HG03064 (cell line): ENCODE measurements at regions not wholly inside any gene's neighbourhood (a gene's known extent, or its start where the extent isn't known, plus 50 kb on each side); places are given as distances from the start of the nearest gene placed in this dataset.

ENCODE experiments used
- ATAC-seq: cut with Tn5 transposase; IDR thresholded peaks from one replicate; pipeline ENCODE4 v1.9.1; 2021; ENCODE audit warnings: low read depth; ENCODE audit not compliant: unreplicated experiment

DNA sequence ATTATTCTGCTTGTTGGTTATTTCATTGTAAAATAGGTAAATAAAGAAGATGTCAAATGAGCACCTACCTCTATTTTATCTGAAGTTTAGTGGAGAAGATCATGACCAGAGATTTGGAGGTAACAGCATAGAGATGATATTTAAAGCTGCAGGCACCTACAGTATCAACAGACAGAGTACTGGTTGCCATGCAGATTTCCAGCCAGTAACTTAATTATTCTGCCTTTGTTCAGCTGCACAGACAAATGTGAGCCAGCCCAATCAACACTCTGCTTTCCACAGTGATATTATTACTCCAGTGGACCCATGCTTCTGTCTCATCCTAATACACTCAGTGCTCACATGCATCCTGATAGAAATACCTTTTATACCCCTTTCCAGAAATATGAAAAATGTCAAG lies 348.5 kb upstream of the RGS6 start:
- ATAC-seq, result no peak

DNA sequence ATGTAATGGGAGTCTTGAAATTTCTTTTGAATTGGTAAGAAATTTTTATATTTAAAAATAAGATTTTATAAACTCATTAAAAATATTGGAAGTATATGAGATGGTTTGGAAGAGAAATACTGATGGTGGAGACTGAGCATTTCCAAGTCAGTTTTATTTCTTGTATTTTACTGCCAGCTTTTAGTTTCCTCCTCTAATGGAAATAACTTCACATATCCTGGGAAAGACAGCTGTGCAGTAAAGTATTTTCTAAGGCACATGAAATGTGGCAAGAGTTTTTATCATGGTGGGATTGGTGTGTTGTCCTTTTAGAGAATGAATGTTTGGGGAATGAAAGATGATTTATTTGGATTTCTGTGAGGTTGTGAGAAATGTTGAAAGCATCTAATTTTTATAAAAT lies 346.9 kb upstream of the RGS6 start:
- ATAC-seq, result no peak

DNA sequence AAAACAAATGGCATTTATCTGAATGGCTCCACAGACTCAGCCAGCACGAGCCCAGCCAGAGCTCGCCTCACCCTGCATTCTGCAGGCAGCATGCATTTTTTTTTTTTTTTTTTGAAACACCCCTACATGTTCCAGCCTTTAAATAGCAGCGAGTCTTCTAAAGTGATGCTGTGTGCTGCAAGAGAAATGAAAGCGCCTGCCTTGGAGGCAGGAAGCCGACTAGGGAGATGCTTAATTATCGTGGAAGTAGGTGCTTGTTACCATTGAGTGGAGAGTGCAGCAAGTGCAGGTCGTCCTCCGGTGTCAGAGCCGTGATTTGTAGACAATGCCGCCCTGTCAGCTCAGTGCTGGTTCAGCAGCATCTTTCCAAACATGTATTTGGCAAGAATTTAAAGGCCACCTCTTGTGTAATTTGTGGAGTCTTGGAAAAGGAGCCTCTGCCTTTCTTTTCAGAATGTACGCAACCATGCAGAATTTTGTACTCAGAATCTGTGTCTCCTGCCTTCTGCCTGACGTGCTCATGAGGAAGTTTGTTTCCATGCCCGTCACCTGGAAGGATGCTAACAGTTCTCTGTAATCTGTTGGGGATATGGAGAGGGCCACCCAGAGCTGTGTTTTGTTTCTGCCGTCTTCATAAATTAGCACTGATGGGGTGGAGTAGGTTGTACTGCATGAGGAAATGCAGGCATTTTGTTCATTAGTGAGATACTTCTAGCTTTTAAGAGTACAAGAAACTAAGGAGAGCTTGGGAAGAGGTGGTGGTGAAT lies 345.9 kb upstream of the RGS6 start:
- no peak for ATAC-seq

DNA sequence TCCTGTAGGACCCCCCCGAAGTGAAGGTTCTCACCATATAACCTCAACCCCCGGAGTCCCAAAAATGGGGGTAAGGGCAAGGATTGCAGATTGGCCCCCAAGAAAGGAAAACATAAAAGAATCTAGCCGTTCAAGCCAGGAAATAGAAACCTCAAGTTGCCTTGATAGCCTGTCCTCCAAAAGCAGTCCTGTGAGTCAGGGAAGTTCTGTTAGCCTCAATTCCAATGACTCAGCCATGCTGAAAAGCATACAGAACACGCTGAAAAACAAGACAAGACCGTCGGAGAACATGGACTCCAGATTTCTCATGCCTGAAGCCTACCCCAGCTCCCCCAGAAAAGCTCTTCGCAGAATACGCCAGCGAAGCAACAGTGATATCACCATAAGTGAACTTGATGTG lies 344.2 kb upstream of the RGS6 start:
- no peak for ATAC-seq

DNA sequence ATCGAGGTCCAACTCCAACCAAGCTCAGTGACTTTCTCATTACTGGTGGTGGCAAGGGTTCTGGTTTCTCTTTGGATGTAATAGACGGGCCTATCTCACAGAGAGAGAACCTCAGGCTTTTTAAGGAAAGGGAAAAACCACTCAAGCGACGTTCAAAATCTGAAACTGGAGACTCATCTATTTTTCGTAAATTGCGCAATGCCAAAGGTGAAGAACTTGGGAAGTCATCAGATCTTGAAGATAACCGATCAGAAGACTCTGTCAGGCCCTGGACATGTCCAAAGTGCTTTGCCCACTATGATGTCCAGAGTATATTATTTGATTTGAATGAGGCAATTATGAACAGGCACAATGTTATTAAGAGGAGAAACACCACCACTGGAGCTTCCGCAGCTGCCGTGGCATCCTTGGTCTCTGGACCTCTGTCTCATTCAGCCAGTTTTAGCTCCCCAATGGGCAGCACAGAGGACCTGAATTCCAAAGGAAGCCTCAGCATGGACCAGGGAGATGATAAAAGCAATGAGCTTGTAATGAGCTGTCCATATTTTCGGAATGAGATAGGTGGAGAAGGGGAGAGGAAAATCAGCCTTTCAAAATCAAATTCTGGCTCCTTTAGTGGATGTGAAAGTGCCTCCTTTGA lies 343.5 kb upstream of the RGS6 start:
- ATAC-seq, result no peak

DNA sequence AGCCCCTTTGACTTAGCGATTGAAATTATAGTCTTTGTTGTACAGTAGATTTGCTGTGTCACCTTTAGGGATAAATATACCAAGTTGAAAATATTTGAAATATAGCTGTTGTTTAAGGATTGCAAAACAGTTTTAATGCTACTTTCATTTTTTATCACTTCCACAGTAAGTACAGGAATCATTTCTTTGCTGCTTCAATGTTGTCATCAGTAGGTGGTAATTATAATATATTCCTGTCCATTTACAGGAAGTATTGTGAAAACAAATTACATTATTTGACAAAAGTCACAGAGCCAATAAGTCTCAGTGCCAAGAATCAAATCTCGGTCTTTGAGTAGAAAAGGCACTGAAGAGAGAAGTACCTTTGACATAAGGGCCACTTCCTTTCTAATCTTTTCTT lies 342.6 kb upstream of the RGS6 start:
- ATAC-seq, result no peak

DNA sequence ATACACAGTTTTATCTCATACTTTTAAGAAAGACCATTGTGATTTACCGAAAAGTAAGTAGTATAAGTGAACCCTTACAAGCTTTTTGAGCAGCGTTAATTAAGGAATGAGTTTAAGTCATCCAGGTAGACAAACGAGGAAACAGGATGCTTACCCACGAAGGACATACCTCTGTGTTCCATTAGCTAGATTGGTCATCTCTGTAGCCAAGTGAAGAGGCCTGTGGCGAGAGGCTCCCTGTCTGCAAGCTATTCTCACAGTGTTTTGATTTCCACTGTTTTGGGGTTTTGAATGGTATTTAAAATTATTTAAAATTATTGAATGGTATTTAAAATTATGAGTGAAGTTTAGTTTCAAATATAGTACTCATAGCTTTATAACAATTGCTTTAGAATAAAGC lies 342.1 kb upstream of the RGS6 start:
- ATAC-seq, result no peak

DNA sequence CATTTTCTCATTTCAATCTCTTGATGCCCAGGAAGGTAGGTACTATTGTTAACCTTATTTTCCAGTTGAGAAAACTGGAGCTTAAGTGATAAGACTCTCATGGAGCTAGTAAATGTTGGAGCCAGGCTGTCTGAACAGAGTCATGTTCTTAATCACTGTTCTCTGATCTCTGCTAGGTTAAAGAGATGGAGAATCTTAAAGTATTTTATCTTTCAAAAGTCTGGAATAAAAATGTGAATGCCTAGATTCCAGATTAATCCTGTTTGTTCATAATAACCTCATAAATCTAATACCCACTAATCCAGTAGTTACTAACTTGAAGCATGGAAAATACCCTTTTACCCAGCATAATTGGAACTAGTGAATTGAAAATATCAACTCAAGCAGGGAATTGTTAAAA lies 341.0 kb upstream of the RGS6 start:
- ATAC-seq, result no peak

DNA sequence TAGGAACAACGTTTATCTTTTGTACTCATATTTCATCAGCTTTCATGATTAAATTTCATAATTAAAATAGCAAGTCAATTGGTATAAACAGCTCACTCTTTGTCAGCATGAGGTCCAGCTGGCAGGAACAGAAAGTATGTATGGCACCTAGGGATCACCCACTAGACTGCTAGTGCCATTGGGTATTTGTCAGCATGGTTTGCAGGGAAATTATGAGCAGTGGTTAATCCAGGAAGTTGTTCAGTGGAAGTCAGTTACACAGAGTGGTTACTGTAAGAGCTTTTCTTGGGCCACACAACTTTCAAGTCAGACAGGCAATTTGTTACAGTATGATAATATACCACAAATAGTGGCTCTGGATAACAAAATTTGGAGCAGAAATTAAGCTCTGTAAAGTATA lies 340.3 kb upstream of the RGS6 start:
- no peak for ATAC-seq

DNA sequence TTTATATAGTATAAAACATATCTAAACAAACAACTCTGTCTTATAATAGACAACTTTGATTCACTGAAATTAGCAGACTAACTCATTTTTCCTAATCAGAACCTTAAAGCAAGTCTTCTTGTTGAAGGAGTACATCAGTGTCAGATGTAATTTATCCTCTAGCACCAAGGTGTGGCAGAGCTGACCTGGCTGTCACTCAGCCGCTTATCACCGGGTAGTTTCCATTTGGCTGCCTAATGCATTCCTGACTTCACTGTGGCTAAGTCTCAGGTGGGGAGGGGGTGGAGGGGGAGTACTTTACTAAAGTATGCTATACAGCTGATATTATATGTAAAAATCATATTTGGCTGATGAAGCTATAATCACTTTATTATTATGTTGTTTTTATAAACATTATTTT lies 339.9 kb upstream of the RGS6 start:
- no peak for ATAC-seq

DNA sequence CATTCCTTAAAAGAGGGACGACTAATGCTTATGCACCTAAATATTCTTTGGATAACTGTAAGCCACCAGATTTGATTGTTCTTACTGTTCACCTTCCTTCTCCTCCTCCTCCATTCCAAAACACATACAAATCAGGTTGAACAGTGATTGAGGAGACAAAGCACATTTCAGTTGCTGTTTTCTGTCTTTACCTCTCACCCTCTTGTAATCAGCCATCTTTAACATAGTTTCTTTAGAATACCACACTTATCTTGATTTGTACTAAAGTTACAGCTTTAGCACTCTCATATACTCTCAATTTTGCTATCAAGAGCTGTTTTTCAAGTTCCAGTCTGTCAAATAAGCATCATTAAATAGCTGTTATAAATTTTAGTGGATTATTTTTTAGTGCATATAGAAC lies 338.3 kb upstream of the RGS6 start:
- ATAC-seq, result no peak

DNA sequence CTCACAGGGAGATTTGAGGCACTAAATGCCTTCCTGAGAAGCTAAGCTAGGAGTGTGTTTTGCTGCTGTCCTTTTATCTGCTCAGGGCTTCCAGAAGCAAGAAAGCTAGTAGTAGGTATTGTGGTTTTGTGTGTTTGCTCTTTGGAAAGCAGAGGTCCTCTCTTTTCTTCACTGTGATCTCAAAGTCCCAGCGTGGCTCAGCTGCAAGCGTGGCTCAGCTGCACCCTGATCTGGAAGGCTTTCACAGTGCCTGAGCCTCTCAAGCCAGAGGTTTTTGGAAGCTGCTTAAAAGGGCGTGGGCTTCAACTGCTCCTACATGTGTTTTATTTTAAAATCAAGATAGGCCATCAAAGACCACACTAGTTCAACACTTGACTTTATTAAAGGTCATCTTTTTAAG lies 337.4 kb upstream of the RGS6 start:
- ATAC-seq, result no peak

DNA sequence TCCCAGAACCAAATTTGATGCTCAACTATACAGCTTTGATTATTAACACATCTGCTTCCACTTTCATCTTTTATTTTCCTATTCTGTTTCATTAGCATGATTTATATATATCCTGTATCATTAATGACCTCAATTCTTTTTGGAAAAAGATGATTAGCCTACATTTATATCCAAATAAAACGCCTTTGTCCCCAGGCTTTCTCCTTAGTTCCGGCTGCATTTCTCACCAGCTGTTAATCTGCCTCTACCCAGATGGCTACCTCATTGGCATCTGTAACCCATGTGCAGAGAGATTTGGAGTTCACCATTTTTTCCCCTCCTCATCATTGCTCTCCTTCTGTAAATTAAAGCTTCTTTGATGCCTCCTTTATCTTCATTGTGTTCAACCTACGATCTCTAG lies 336.8 kb upstream of the RGS6 start:
- ATAC-seq, result no peak

DNA sequence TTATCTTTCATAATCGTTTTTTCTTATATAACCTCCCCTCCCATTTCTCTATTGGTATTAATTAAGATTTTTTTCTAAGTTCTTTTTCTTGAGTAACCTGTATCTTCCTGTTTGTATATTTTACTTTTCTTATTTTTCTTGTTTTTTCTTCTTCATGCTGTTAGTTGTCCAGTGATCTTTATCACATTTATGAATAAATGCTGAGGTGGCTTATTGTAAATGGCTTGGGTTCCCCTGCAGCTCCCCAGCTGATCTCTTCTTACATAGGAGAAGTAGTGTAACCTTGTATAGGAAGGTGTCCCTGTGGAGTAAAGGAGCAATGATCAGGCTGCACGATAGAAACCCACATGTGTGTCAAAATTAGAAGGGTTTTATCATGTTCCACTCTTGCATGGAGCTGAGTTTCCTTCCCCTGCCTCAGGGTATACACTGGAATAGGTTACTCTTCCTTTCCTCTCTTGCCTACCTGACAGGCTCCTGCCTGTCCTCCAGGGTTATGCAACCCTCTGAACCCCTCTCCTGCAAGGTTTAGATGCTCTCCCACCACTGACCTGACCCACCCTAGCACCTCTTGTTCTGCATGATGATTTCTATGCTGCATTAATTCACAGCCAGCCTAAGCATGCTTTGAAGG lies 334.8 kb upstream of the RGS6 start:
- no peak for ATAC-seq

DNA sequence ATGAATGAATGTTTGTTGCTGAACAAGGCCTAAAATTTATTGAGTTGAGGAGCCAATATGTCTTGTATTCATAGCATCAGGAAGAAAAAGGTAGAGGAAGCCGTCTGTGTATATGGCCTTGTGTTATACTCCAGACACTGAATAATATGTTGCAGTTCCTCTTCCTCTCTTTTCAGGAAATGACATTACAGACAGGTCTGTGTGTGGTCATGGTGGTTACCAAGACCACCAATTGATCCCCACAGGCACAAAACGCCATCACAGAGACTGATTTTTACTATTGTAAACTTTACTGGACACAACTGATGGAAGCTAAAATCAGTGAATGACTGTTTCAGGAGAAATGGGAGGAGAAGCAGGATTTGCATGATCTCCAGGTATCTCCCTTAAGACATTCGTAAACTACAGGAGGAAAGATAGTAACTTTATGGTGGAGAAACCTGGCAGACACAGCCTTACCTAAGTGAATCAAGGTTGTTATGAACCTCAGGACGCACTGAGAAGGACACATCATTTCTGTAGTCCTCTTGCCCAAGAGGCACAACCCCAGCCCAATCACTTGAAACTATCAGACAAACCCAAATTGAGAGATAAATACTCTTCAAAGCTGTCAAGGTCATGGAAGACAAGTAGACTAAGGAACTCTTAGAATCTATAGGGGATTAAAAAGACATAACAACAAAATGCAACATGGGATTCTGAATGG lies 334.1 kb upstream of the RGS6 start:
- no peak for ATAC-seq

DNA sequence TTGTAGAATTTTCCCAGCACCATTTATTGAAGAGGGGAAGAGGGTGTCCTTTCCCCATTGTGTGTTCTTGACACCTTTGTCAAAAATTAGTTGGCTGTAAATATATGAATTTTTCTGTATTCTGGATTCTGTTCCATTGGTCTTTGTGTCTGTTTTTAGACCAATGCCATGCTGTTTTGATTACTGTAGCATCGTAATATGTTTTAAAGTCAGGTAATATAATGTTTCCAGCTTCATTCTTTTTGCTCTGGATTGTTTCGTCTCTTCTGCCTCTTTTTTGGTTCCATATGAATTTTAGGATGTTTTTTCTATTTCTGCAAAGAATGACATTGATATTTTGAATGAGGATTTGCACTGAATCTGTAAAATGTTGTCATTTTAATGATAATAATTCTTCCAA lies 331.9 kb upstream of the RGS6 start:
- ATAC-seq, result no peak

DNA sequence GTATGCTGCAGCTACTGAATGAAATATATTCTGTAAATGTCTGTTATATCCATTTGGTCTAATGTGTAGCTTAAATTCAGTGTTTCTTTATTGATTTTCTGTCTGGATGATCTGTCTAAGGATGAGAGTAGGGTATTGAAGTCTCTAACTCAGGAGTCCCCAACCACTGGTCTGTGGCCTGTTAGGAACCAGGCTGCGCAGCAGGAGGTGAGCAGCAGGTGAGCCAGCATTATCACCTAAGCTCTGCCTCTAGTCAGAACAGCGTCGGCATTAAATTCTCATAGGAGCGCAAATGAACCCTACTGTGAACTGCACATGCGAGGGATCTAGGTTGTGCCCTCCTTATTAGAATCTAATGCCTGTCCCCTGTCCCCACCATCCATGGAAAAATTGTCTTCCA lies 329.7 kb upstream of the RGS6 start:
- no peak for ATAC-seq

DNA sequence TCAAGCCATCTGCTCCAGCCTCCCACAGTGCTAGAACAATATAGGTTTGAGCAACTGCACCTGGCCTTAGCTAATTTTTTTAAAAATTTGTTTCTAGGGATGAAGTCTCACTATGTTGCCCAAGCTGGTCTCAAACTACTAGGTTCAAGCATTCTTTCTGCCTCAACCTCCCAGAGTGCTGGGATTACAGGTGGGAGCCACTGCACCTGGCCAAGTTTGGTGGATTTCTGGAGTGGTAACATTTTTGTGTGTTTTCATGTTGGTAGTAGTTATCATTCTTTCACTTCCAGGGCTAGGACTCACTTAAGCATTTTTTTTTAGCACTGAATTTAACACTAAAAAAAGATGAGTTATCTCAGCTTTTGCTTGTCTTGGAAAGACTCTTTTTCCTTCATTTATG lies 328.0 kb upstream of the RGS6 start:
- no peak for ATAC-seq

DNA sequence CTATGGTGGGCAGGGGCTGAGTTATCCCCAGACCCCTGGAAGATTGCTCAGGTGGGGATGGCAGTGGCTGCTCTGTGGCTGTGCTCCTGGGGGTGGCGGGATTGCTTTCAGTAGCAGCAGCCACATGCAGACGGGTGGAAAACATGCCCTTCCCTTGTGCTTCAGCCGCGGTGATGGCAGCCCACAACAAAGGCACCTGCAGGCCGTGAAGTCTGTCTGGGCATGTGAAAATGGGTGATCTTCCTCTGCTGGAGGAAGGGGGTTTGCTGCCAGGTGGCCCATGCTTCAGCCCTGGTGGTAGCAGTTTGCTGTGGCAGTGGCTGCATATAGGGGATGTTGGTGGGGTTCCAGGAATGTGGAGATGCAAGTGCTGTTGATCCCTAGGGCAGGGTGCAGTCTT lies 326.2 kb upstream of the RGS6 start:
- no peak for ATAC-seq

DNA sequence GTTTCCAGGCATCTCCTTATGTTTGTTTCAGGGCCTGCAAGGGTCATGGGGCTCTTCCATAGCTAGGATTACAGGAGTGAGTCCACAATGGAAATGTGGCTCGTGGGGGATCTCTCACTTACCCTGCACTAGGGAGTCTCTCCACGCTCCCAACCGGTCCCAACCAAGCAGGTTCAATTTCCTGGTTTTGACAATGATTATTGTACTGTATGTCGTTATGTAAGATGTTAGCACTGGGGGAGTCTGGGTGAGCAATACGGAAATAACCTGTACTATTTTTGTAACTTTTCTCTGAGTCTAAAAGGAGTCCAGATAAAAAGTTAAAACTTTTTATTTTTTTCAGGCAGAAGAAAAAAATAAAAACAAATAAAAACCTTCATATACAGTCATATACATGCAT lies 325.7 kb upstream of the RGS6 start:
- ATAC-seq, result no peak

DNA sequence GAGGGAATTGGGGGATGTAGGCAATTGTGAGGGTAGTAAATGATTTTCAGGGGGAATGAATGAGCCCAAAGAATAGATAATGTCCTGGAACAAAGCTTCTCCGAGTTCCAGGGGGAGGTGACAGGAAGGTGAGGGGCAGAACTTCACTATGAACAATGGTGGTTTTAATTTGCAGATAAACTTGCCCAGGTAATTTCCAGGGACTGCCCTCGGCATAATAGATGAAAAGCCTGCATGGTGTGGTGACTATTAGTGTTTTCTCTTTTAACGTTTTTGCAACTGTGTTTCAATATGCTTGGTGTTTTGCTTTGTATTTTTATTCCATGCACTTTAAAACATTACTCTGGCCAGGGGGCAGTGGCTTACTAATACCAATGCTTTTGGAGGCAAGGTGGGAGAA lies 325.2 kb upstream of the RGS6 start:
- ATAC-seq, result no peak

DNA sequence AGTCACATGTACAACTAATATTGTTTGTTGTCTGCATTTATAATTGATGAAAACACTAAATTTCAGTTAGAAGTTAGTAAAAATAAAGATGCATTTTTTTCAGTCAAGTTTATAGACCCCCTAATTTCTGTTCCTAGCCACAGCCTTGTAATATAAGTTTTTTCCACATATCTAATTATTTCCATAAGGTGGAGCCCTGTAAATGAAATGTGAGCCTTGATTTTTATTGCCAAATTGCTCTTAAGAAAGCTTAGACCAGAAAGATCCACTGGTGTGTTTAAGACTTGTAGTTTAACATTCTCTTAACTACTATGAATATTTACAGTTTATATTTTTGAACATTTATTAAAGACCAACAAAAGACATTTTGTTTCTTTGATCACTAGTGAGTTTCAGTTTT lies 322.1 kb upstream of the RGS6 start:
- ATAC-seq, result no peak
